Urinary bladder (tissue), 3 donors: ENCODE measurements at regions not wholly inside any gene's neighbourhood (a gene's known extent, or its start where the extent isn't known, plus 50 kb on each side); places are given as distances from the start of the nearest gene placed in this dataset.
A peak's percentile ranks its signal among the peaks of the same experiment; 100 is the strongest.

Experiments used
- DNase-seq: peaks from one replicate; pipeline ENCODE4 v3.0.0-alpha.2; 2015; ENCODE audit errors: extremely low spot score
- H3K27ac ChIP-seq: one replicate; pipeline ENCODE4 v1.5.1; 2013; ENCODE audit warnings: low read depth, mild to moderate bottlenecking, moderate library complexity
- H3K36me3 ChIP-seq: one replicate; pipeline ENCODE4 v1.6.1; 2013; ENCODE audit warnings: mild to moderate bottlenecking, moderate library complexity; ENCODE audit not compliant: insufficient read depth
- H3K4me1 ChIP-seq: one replicate; pipeline ENCODE4 v1.6.1; 2013; ENCODE audit warnings: mild to moderate bottlenecking, moderate library complexity; ENCODE audit not compliant: insufficient read depth
- H3K4me3 ChIP-seq: one replicate; pipeline ENCODE4 v1.5.1; 2013; ENCODE audit warnings: low read depth, low read length
- WGBS: extraction: QIAGEN DNeasy Blood & Tissue Kit; methylation state at CpG from one replicate; pipeline ENCODE4 v1.1.7; 2013; 5-methylcytosine and 5-hydroxymethylcytosine counted together
- donor health status: healthy with polysubstance abuse.
- donor health status: healthy.

DNA sequence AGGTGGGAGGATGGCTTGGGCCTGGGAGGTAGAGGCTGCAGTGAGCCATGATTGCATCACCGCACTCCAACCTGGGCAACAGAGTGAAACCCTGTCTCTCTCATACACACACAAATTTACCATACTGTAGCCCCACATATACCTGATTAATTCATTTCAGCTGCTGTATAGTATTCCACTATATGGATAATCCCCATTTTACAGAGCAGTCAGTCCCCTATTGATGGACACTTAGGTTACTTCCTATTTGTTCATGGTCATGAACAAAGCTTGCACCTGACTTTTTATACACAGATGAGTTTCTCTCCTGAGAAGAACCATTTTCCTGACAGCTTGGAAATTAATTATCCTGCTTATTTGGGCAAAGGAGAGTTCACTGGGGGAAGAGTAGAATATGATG, 59.2 kb downstream of the EMX2 start:
- no peak overlapping the region for H3K27ac ChIP-seq
- H3K36me3 ChIP-seq, result no peaks in the 10 kb centered on the region
- 96% methylated on average over 1 of the region's 1 CpG for WGBS
- DNase-seq, result no peak
- no peaks in the 10 kb centered on the region for H3K4me1 ChIP-seq
- no peak overlapping the region for H3K4me3 ChIP-seq

DNA sequence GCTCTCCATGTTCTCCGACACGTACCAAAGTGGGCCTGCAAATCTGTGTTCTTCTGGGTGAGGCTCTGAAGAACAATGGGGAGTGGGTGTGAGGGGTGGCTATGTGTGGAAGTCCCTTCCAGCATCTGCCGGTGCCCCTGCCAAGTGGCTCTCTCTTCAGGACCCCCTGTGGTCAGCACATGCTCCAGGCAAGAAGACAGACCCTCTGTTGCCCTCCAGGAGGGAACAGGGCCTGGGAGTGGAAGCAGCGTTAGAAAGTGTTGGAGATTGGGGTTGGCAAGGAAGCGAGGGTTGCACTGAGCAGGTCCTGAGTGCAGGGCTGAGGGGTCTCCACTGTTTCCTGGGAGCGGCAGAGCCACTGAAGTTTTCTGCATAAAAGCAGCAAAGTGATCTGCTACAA, 60.5 kb downstream of the EMX2 start:
- no peaks in the 10 kb centered on the region for H3K36me3 ChIP-seq
- DNase-seq, result no peak

DNA sequence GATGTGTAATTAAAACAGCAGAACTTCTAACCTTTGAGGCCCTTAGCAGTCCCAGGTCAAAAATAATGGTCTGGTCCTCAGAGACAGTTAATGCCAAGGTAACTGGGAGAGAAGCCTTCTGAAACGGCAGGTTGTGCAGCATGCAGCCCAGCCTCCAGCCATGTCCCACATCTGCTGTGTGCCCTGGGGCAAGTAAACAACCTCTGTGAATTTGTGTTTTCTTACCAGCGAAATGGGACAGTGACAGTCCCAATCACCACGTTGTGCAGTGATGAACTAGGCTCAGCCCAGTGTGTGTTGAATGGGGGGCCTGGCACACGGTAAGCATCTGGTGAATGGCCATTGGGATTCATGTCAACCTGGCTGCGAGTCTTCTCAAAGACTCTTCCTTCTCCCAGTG, 61.2 kb downstream of the EMX2 start:
- H3K4me1 ChIP-seq, result no peaks in the 10 kb centered on the region
- no peaks in the 10 kb centered on the region for H3K36me3 ChIP-seq
- DNase-seq, result no peak
- H3K4me3 ChIP-seq, result no peak overlapping the region
- WGBS, result 74% methylated on average over 5 of the region's 5 CpGs
- H3K27ac ChIP-seq, result no peak overlapping the region

More for the DNA sequence above, 60.5 kb downstream of the EMX2 start:
- Histone ChIP-seq H3K27ac (no peak overlapping the region), H3K4me3 (no peak overlapping the region), H3K4me1 (no peaks in the 10 kb centered on the region)
- 91% methylated on average over 6 of the region's 6 CpGs for WGBS

DNA sequence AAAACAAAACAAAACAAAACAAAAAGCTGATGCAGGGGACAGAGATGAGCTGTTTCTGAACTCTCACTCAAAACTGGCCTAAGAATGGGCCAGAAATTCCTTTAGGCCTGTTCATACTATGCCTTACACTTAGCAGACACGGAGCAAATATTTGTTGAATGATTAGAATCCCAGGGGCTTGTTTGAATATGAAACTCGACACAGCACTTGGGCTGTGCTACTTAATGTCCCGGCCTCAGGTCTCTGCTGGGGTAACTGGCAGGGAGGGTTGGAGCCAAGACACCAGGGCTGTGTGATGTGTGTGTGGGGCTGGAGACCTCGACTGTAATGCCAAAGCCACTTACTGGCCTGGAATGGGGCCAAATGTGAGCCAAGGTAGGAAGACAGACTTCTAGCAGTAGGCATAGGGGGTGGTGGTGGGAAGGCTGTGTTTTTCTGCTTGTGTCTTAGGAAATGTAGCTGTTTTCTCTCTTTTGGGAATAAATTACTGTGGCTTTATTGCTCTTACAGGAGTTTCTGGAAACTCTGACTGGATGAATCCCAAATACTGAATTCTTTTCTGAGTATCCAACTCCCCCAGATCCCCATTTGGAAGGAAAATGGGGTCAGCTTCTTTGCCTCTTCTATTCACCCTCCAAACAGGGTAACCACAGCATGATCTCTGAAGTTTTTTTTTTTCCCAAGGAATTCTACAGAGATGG, 66.7 kb downstream of the EMX2 start:
- H3K27ac ChIP-seq, result no peak overlapping the region

DNA sequence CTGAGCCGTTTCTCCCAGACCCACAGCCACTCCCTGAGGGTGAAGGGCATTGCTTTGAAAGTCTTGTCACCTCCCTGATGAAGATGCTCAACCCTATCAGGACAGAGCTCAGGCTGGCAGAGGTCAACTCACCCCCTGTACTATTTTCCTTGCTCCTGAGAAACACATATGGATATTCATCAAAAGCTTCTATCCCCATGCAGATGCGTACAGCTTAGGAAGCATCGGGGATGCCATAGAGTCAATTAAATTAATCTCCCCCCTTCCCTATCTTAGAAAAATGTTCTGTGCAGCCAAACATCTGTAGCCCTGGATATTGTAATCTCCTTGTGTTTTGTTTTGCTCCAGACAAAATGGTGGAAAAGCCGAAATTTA, 67.2 kb downstream of the EMX2 start:
- WGBS, result 56% methylated on average over 4 of the region's 4 CpGs
- no peak for DNase-seq
- no peak overlapping the region for H3K4me3 ChIP-seq
- no peaks in the 10 kb centered on the region for H3K36me3 ChIP-seq
- H3K27ac ChIP-seq, result no peak overlapping the region
- no peaks in the 10 kb centered on the region for H3K4me1 ChIP-seq

More for the DNA sequence above, 66.7 kb downstream of the EMX2 start:
- no peaks in the 10 kb centered on the region for H3K36me3 ChIP-seq
- H3K4me3 ChIP-seq, result no peak overlapping the region
- 18% methylated on average over 4 of the region's 4 CpGs for WGBS
- H3K4me1 ChIP-seq, result no peaks in the 10 kb centered on the region
- DNase-seq, result peak; percentile 51

DNA sequence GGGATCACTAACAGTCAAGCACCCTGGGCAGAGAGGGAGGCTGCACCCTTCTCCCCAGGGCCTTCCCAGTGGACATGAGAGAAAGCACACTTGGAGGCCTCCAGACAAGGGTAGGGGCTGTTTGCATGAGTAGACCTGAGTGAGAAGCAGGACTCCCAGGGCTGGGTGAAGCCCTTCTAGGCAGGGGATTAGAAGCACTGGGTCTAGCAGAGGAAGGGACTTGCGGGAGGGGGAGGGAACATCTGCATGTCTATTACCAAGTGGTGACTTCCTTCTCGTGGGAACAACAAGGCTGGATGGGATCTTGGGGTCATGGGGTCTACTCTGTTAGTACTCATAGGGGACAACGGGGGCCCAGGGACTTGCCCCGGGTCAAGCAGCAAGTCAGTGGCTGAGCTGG, 67.8 kb downstream of the EMX2 start:
- DNase-seq, result no peak
- Histone ChIP-seq H3K27ac (no peak overlapping the region), H3K4me3 (no peak overlapping the region), H3K36me3 (no peaks in the 10 kb centered on the region), H3K4me1 (no peaks in the 10 kb centered on the region)
- WGBS, result 68% methylated on average over 4 of the region's 4 CpGs

DNA sequence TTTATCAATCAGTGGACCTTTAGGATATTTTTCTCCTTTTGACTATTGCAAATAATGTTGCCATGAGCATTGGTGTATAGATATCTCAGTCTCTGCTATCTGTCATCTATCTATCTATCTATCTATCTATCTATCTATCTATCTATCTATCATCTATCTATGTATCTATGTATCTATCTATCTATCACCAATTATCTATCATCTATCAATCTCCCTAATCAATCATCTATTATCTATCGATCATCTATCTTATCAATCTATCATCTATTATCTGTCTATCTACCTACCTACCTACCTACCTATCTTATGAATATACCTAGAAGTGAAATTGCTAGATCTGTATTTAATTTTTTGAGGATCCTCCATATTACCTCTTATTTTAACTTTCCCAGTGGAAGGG, 69.6 kb downstream of the EMX2 start:
- 93% methylated on average over 1 of the region's 1 CpG for WGBS
- Histone ChIP-seq H3K27ac (no peak overlapping the region), H3K36me3 (no peaks in the 10 kb centered on the region), H3K4me1 (no peaks in the 10 kb centered on the region), H3K4me3 (no peak overlapping the region)
- DNase-seq, result no peak

DNA sequence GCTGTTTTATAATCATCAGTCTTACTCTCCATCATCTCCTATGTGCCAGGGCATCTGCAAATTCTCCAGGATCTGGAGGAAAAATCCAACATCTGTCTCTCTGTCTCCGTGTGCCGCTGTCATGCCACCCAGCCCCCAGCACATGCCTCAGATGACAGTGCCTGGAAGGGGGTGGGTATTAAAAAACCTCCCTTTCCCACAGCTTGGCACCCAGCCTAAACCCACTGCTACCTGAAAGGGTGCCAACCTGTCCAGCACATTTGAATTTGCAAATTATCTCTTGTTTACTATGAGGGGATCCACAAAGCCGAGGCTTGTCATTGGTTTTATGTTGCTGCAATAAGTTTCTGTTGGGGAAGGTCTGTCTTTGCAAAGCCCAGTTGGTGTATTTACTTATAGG, 73.1 kb downstream of the EMX2 start:
- Histone ChIP-seq H3K27ac (no peak overlapping the region), H3K4me1 (no peaks in the 10 kb centered on the region), H3K4me3 (no peak overlapping the region), H3K36me3 (no peaks in the 10 kb centered on the region)
- WGBS, result 52% methylated on average over 3 of the region's 3 CpGs
- no peak for DNase-seq

DNA sequence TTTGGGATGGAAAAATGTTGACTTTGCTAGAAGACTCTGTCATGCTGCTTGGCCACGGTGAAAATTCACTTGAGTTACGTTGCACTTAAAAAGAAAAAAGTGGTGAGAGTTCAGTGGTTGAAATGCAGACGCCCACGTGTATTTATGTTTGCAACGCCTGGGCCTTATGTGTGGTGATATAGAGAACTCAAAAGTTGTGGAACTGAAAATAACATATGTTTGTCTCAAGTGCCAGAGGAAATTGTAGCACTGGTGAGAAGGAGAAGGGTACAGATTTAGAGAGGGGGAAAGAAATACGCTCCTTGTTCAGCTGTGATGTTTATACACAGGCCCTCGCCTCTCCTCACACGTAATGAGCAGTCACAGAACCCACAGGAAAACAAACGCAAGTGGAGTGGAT, 73.6 kb downstream of the EMX2 start:
- Histone ChIP-seq H3K4me3 (no peak overlapping the region), H3K36me3 (no peaks in the 10 kb centered on the region), H3K4me1 (no peaks in the 10 kb centered on the region), H3K27ac (no peak overlapping the region)
- no peak for DNase-seq
- 46% methylated on average over 9 of the region's 9 CpGs for WGBS

DNA sequence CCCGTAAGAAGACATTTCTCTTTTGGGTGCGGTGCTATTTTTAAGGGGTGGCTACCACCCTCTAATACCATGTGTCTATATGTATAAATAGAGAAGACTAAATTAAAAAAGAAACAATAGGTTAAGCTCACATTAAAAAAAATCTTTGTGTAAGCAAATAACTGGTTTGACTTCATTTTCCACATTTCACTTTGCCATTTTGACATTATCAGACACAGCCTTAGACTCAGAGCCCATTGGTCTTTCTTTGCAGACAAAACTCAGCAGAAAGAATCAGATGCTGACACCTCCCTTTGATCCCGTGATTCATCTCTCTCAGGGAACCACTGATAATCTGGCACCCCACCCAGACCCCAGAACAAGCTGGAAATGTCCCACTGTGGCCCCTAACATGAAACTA, 74.5 kb downstream of the EMX2 start:
- DNase-seq, result no peak
- Histone ChIP-seq H3K4me1 (no peaks in the 10 kb centered on the region), H3K27ac (no peak overlapping the region), H3K4me3 (no peak overlapping the region), H3K36me3 (no peaks in the 10 kb centered on the region)
- WGBS, result 52% methylated on average over 3 of the region's 3 CpGs

DNA sequence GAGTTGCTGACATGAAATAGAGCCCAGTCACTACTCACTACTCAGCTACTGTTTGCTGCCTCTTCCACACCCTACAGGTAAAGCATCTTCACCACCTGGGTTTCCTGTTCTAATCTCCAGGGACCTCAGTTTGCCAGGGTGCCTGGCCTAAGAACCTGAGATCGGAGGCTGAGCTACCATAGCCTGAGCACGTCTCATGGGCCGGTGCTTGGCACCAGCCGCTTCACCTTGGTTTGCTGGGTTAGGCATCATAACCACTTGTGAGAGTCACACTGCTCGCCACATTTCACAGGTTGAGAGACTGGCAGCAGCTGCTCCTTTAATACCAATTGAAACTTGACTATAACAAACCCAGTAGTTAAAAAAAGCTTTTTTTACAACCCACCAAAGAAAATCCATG, 75.1 kb downstream of the EMX2 start:
- WGBS, result 92% methylated on average over 5 of the region's 5 CpGs
- DNase-seq, result no peak
- Histone ChIP-seq H3K4me1 (no peaks in the 10 kb centered on the region), H3K4me3 (no peak overlapping the region), H3K27ac (no peak overlapping the region), H3K36me3 (no peaks in the 10 kb centered on the region)

DNA sequence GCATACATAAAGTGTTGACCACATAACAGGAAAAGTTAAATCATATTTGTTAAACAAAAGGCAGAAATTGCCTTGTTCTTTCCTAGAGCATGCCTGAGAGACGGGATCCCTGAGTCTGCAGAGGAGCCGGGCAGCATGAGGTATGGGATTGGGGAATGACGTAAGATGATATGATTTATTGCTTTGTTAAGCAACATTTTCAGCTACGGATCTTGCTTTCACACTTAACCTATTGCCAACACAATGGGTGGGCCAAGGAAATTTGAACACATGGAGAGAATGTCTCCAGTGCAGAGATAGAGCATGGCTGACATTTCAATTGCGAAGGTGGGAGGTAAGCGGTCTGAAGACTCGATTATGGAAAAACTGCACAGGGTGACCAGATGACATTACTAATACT, 76.7 kb downstream of the EMX2 start:
- 65% methylated on average over 7 of the region's 7 CpGs for WGBS
- H3K4me1 ChIP-seq, result no peaks in the 10 kb centered on the region
- no peaks in the 10 kb centered on the region for H3K36me3 ChIP-seq
- DNase-seq, result no peak
- no peak overlapping the region for H3K4me3 ChIP-seq
- no peak overlapping the region for H3K27ac ChIP-seq

DNA sequence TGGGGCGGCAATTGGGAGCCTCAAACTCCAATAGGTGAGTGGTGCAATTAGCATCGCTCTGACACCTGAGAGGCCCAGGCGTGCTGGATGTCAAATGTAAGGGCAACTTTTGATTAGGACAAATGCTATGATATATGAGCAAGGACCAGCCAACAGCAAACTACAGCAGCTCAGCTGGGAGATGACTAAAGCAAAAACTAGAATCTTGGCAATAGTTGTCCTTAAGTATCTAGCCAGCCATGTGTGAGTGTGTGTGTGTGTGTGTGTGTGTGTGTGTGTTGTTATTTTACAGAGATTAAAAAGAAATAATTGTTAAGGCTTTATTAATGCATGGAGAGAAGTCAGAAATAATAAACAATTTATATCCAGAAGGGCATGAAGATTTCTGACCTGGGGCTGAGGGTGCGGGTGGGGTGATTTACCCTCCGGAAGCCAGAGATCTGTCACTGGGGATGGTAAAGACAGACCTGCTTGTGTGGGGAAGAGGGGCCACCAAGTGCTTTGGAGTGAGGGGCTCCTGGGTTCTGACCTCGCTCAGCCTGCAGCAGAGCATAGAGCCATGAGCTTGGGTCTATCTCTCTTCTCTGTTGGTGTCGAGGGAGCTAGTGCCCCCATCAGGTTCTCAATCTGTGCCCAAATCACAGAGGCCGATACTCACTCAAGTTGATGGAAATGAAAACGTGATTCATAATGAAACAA, 77.3 kb downstream of the EMX2 start:
- Histone ChIP-seq H3K4me3 (no peak overlapping the region), H3K27ac (no peak overlapping the region), H3K4me1 (no peaks in the 10 kb centered on the region), H3K36me3 (no peaks in the 10 kb centered on the region)
- 88% methylated on average over 9 of the region's 9 CpGs for whole genome bisulfite sequencing
- no peak for DNase-seq

DNA sequence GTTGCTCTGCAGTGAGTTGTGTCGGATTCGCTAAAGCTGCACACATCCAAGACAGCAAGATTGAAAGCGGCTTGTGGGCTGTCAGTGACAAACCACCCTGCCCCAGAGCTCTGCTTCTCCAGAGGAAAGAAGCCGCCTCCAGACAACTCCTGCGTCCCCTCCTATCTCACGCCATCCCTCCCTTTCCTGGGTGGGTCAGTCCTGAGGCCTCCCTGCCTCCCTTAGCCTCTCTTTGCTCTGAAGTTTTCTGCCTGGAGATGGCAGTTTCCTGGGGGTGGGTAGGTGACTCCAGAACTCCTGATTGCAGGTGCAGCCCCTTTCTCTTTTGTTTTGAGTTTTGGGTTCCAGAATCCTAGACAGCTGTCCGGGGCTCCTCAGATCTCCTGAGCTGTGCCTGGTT, 78.7 kb downstream of the EMX2 start:
- H3K27ac ChIP-seq, result no peak overlapping the region
- no peaks in the 10 kb centered on the region for H3K36me3 ChIP-seq
- H3K4me3 ChIP-seq, result no peak overlapping the region
- DNase-seq, result no peak
- WGBS, result 79% methylated on average over 7 of the region's 7 CpGs
- H3K4me1 ChIP-seq, result no peaks in the 10 kb centered on the region
